KMS-11 (cell line): ENCODE measurements at regions not wholly inside any gene's neighbourhood (a gene's known extent, or its start where the extent isn't known, plus 50 kb on each side); places are given as distances from the start of the nearest gene placed in this dataset.

Experiments used
- H2AFZ ChIP-seq: fragments of 200-600 bp; sonication (generic); 2 replicates; pipeline ENCODE4 v1.6.1; 2016; ENCODE audit warnings: antibody characterized with exemption, mixed run types, low read depth
- H3K27ac ChIP-seq: fragments of 200-600 bp; sonication (generic); 2 replicates; pipeline ENCODE4 v1.6.1; 2016; ENCODE audit warnings: mild to moderate bottlenecking, mixed run types
- H3K27me3 ChIP-seq: fragments of 200-600 bp; sonication (generic); 2 replicates; pipeline ENCODE4 v1.6.1; 2017; ENCODE audit warnings: mild to moderate bottlenecking, low read depth, mixed run types, moderate library complexity; ENCODE audit not compliant: insufficient read depth
- H3K36me3 ChIP-seq: fragments of 200-600 bp; sonication (generic); 2 replicates; pipeline ENCODE4 v1.6.1; 2017; ENCODE audit warnings: mild to moderate bottlenecking, mixed run types; ENCODE audit not compliant: insufficient read depth
- H3K4me1 ChIP-seq: fragments of 200-600 bp; sonication (generic); 2 replicates; pipeline ENCODE4 v1.6.1; 2016; ENCODE audit warnings: mild to moderate bottlenecking, low read depth, mixed run types; ENCODE audit not compliant: poor library complexity, severe bottlenecking
- H3K4me2 ChIP-seq: fragments of 200-600 bp; sonication (generic); 2 replicates; pipeline ENCODE4 v1.7.0; 2016; ENCODE audit warnings: mild to moderate bottlenecking, mixed run types
- H3K4me3 ChIP-seq: fragments of 200-600 bp; sonication (generic); IDR thresholded peaks from 2 replicates; pipeline ENCODE4 v1.6.1; 2017; ENCODE audit warnings: low read depth, low read length, mixed read lengths; ENCODE audit not compliant: insufficient read depth
- H3K79me2 ChIP-seq: fragments of 200-600 bp; sonication (generic); 2 replicates; pipeline ENCODE4 v1.6.1; 2016; ENCODE audit warnings: low read depth, mixed run types; ENCODE audit not compliant: insufficient read depth
- H3K9ac ChIP-seq: fragments of 200-600 bp; sonication (generic); 2 replicates; pipeline ENCODE4 v1.6.1; 2016; ENCODE audit warnings: mild to moderate bottlenecking, mixed run types
- H4K20me1 ChIP-seq: fragments of 200-600 bp; sonication (generic); 2 replicates; pipeline ENCODE4 v1.6.1; 2016; ENCODE audit warnings: mild to moderate bottlenecking, mixed run types; ENCODE audit not compliant: insufficient read depth
- TF ChIP-seq, protein P1 (sequence below): fragments of 200-600 bp; sonication (generic); conservative IDR thresholded peaks from 2 replicates; pipeline ENCODE4 v1.6.1; 2017; ENCODE audit warnings: low read depth, mild to moderate bottlenecking, antibody characterized with exemption, low read length, moderate library complexity, mixed read lengths

DNA sequence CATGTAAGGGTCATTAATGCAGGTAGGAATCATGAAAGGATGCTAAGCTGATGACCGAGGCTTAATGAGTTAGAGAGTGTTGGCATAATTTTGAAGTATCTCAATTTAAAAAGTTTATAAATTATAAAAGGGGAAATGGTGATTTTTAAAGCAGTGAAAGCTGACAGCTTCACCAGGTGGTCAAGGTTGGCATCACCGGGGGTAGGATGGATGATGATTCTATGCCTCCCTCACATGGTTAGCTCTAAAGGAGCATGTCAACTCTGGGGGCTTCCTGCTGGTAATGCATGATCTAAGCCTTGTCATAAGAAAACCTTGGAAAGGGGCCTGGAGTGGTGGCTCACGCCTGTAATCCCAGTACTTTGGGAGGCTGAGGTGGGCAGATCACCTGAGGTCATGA is 89.2 kb upstream of the MARCKS start:
- no peak overlapping the region for H3K27ac ChIP-seq
- TF ChIP-seq, protein P1, sequence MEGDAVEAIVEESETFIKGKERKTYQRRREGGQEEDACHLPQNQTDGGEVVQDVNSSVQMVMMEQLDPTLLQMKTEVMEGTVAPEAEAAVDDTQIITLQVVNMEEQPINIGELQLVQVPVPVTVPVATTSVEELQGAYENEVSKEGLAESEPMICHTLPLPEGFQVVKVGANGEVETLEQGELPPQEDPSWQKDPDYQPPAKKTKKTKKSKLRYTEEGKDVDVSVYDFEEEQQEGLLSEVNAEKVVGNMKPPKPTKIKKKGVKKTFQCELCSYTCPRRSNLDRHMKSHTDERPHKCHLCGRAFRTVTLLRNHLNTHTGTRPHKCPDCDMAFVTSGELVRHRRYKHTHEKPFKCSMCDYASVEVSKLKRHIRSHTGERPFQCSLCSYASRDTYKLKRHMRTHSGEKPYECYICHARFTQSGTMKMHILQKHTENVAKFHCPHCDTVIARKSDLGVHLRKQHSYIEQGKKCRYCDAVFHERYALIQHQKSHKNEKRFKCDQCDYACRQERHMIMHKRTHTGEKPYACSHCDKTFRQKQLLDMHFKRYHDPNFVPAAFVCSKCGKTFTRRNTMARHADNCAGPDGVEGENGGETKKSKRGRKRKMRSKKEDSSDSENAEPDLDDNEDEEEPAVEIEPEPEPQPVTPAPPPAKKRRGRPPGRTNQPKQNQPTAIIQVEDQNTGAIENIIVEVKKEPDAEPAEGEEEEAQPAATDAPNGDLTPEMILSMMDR, result no peak
- no peak overlapping the region for H3K9ac ChIP-seq

DNA sequence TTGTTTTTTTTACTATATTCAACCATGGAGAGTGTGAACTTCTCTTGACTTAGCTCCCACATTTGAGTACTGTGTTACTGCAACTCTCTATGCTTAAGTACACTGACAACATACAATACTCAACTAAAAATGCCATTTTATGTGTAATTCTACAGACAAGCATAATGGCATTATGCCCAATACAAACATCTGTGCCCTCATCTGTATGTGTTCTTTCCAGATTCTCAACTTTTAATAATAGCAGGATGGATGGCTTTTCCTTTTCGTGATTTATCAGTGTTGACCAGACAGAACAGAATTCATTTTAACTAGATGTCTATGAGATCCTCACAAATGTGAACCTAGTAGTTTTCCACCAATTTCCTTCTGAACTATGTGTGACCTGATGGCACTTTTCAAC is 84.2 kb upstream of the MARCKS start:
- H3K27ac ChIP-seq, result no peak overlapping the region
- TF ChIP-seq, protein P1, result no peak
- no peak overlapping the region for H3K4me3 ChIP-seq
- no peaks in the 10 kb centered on the region for H3K4me1 ChIP-seq
- H3K4me2 ChIP-seq, result no peak overlapping the region
- H3K9ac ChIP-seq, result no peak overlapping the region
- H4K20me1 ChIP-seq, result no peaks in the 10 kb centered on the region
- H3K27me3 ChIP-seq, result no peaks in the 10 kb centered on the region
- no peaks in the 10 kb centered on the region for H3K36me3 ChIP-seq
- no peaks in the 10 kb centered on the region for H3K79me2 ChIP-seq
- H2AFZ ChIP-seq, result no peak overlapping the region

More for the DNA sequence above, 89.2 kb upstream of the MARCKS start:
- Histone ChIP-seq H4K20me1 (no peaks in the 10 kb centered on the region), H3K79me2 (no peaks in the 10 kb centered on the region), H3K36me3 (no peaks in the 10 kb centered on the region), H3K4me1 (no peaks in the 10 kb centered on the region), H3K4me2 (no peak overlapping the region), H2AFZ (no peak overlapping the region), H3K27me3 (no peaks in the 10 kb centered on the region), H3K4me3 (no peak overlapping the region)

DNA sequence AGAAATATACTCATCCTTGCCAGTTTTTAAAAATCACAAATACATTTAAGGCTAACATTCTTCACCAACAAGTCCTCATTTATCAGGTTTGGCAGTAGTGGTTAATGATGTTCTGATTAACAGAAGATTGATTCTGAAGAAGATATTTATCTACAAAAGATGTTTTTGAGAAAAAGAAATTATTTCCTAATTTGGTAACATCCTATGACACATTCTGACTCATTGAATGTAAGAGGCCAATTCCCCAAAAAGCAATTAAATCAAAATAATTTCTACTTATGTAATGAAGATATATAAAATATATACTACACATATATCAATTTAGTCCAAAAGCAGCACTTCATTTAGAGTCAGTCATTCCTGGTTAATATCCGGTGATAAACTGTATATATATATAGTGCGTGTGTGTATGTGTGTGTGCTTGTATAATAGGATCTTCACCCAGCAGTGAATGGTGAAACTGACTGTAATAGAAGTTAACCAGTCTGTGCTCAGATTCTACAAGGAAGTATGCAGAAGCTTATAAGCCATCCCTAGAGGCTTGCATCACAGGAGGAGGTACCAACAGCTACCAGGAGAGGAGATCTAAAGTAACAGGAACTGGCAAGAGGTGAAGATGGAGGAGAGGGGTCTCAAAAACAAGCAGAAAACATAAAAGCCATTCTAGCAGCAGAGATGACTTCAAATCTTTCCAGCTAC is 82.9 kb upstream of the MARCKS start:
- no peak overlapping the region for H3K4me2 ChIP-seq
- no peaks in the 10 kb centered on the region for H4K20me1 ChIP-seq
- no peak overlapping the region for H3K9ac ChIP-seq
- TF ChIP-seq, protein P1, result no peak
- no peak overlapping the region for H3K4me3 ChIP-seq
- no peaks in the 10 kb centered on the region for H3K36me3 ChIP-seq
- H3K4me1 ChIP-seq, result no peaks in the 10 kb centered on the region
- no peak overlapping the region for H3K27ac ChIP-seq
- H3K27me3 ChIP-seq, result no peaks in the 10 kb centered on the region
- H2AFZ ChIP-seq, result no peak overlapping the region
- H3K79me2 ChIP-seq, result no peaks in the 10 kb centered on the region

DNA sequence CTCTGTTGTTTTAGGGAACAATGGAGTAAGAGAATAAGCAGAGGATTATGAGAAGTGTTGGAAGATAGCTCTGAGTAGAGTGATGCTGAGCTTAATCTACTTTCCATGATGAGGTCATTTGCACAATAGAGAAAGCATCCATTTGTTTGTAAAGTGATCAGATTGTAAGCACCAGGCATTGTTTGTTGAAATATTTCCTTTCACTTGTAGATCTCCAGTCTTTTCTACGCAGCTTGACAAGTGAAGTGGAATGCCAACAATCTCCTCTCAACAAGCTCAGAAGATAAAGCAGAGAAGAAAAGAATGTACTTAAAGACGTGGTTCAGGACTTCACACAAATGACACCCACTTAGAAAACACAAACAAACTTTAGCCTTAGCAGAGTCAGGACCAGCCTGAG is 80.1 kb upstream of the MARCKS start:
- no peak overlapping the region for H3K4me3 ChIP-seq
- no peaks in the 10 kb centered on the region for H3K36me3 ChIP-seq
- no peak overlapping the region for H3K4me2 ChIP-seq
- no peaks in the 10 kb centered on the region for H4K20me1 ChIP-seq
- TF ChIP-seq, protein P1, result no peak
- H3K9ac ChIP-seq, result no peak overlapping the region
- no peak overlapping the region for H2AFZ ChIP-seq
- no peak overlapping the region for H3K27ac ChIP-seq
- H3K27me3 ChIP-seq, result no peaks in the 10 kb centered on the region
- no peaks in the 10 kb centered on the region for H3K79me2 ChIP-seq
- H3K4me1 ChIP-seq, result no peaks in the 10 kb centered on the region
